B cell (primary cell): ENCODE measurements at regions not wholly inside any gene's neighbourhood (a gene's known extent, or its start where the extent isn't known, plus 50 kb on each side); places are given as distances from the start of the nearest gene placed in this dataset.

Experiments used
- ATAC-seq: fragments of 200-7000 bp; cut with Tn5 transposase; one replicate; pipeline ENCODE4 v1.10.0; 2021; ENCODE audit warnings: low read depth, mild to moderate bottlenecking, moderate number of reproducible peaks, moderate library complexity
- CTCF ChIA-PET: fragments of 350-600 bp; sonication (Branson Sonifier 250); formaldehyde crosslinking; loops from one replicate; lab custom pipeline; 2021; ENCODE audit warnings: antibody characterized with exemption, inconsistent platforms; lab: Charles Lee
- POLR2A ChIA-PET: fragments of 350-600 bp; sonication (Branson Sonifier 250); formaldehyde crosslinking; loops from one replicate; lab custom pipeline; 2021; ENCODE audit warnings: antibody characterized with exemption; lab: Charles Lee
- DNase-seq: peaks from one replicate; pipeline ENCODE4 v3.0.0; 2013
- H2AFZ ChIP-seq: 2 replicates; pipeline ENCODE4 v1.6.1; 2012; ENCODE audit warnings: mild to moderate bottlenecking, low read depth, low read length; ENCODE audit not compliant: insufficient read depth, poor library complexity, severe bottlenecking
- H3K27ac ChIP-seq, 2 donors: 1 replicate in 1 of 2; 2 replicates in 1 of 2; pipeline ENCODE4 v1.5.1; 2012 to 2013; ENCODE audit warnings: low read length in 2 of 2, mild to moderate bottlenecking in 2 of 2, moderate library complexity in 1 of 2
- H3K27me3 ChIP-seq, 4 experiments: fragments of 200-600 bp in 1 of 4; sonication (generic) in 1 of 4; replicated peaks in 1 of 4; 1 replicate in 2 of 4; 2 replicates in 2 of 4; pipeline versions ENCODE4 v1.6.1 to v1.7.0; 2013 to 2016; ENCODE audit warnings: low read length in 3 of 4, mild to moderate bottlenecking in 2 of 4, mixed read lengths in 1 of 4, moderate library complexity in 1 of 4; ENCODE audit not compliant: insufficient read depth in 4 of 4, control insufficient read depth in 3 of 4; ENCODE audit errors: control extremely low read depth in 1 of 4
- H3K36me3 ChIP-seq, 2 experiments: replicated peaks in 1 of 2; 1 replicate in 1 of 2; 2 replicates in 1 of 2; pipeline versions ENCODE4 v1.6.1 to v1.7.1; 2013; ENCODE audit warnings: low read length in 1 of 2; ENCODE audit not compliant: insufficient read depth in 2 of 2, control insufficient read depth in 1 of 2; ENCODE audit errors: control extremely low read depth in 1 of 2, extremely low read depth in 1 of 2
- H3K4me1 ChIP-seq, 2 donors: fragments of 200-600 bp in 1 of 2; sonication (generic) in 1 of 2; 1 replicate in 1 of 2; 2 replicates in 1 of 2; pipeline versions ENCODE4 v1.5.1 to v1.6.1; 2013 to 2017; ENCODE audit warnings: low read length in 2 of 2; ENCODE audit not compliant: control insufficient read depth in 2 of 2, insufficient read depth in 2 of 2
- H3K4me2 ChIP-seq: replicated peaks from 2 replicates; pipeline ENCODE3; 2012; ENCODE audit warnings: mild to moderate bottlenecking, low read depth, low read length; ENCODE audit not compliant: poor library complexity, severe bottlenecking
- H3K4me3 ChIP-seq, 5 experiments: fragments of 200-600 bp in 1 of 5; sonication (generic) in 1 of 5; 1 replicate in 3 of 5; 2 replicates in 2 of 5; pipeline versions ENCODE4 v1.5.1 to v1.7.0; 2011 to 2016; ENCODE audit warnings: low read length in 4 of 5, mild to moderate bottlenecking in 4 of 5, low read depth in 2 of 5, control low read depth in 1 of 5, moderate library complexity in 1 of 5; ENCODE audit not compliant: insufficient read depth in 1 of 5; ENCODE audit errors: control extremely low read depth in 1 of 5, extremely low read depth in 1 of 5
- H3K79me2 ChIP-seq: fragments of 200-600 bp; sonication (generic); one replicate; pipeline ENCODE4 v1.6.0; 2016; ENCODE audit warnings: low read length; ENCODE audit not compliant: control insufficient read depth, insufficient read depth
- H3K9ac ChIP-seq: fragments of 200-600 bp; sonication (generic); 2 replicates; pipeline ENCODE4 v1.6.1; 2017; ENCODE audit warnings: mild to moderate bottlenecking, low read length, moderate library complexity
- H3K9me3 ChIP-seq, 3 donors: one replicate each; pipeline versions ENCODE4 v1.6.1 to v1.7.1; 2013; ENCODE audit warnings: low read length in 2 of 3; ENCODE audit not compliant: control insufficient read depth in 2 of 3, insufficient read depth in 1 of 3; ENCODE audit errors: control extremely low read depth in 1 of 3
- H4K20me1 ChIP-seq: 2 replicates; pipeline ENCODE4 v1.6.0; 2012; ENCODE audit warnings: mild to moderate bottlenecking, low read length; ENCODE audit not compliant: insufficient read depth, control insufficient read depth, poor library complexity, severe bottlenecking
- H3K27ac Mint-ChIP-seq: one replicate; pipeline ENCODE4 v1.8.0; 2021; ENCODE audit warnings: mixed read lengths
- H3K27me3 Mint-ChIP-seq: one replicate; pipeline ENCODE4 v1.8.0; 2021; ENCODE audit warnings: mixed read lengths
- H3K4me1 Mint-ChIP-seq: one replicate; pipeline ENCODE4 v1.8.0; 2021; ENCODE audit warnings: mixed read lengths
- H3K4me3 Mint-ChIP-seq: one replicate; pipeline ENCODE4 v1.8.0; 2021; ENCODE audit warnings: mixed read lengths
- H3K9me3 Mint-ChIP-seq: one replicate; pipeline ENCODE4 v1.8.0; 2022; ENCODE audit warnings: mixed read lengths; ENCODE audit not compliant: insufficient read depth
- EZH2 ChIP-seq: IDR thresholded peaks from 2 replicates; pipeline ENCODE4 v1.6.1; 2012; ENCODE audit warnings: borderline replicate concordance, low read depth, mild to moderate bottlenecking, moderate library complexity, low read length; ENCODE audit not compliant: insufficient read depth, poor library complexity, severe bottlenecking
- WGBS: methylation state at CpG from one replicate; pipeline ENCODE4 v1.1.5; 2013; ENCODE audit warnings: missing lambda C conversion rate; ENCODE audit not compliant: insufficient coverage; 5-methylcytosine and 5-hydroxymethylcytosine counted together
- intact Hi-C: fragments of 100-400 bp; cut with micrococcal nuclease; formaldehyde crosslinking; loops from one replicate; pipeline ENCODE4 v1.10.0; 2022
- TF ChIP-seq, protein P1 (sequence below): fragments of 200-600 bp; IDR thresholded peaks from one replicate; pipeline ENCODE4 v1.8.0; 2022; ENCODE audit warnings: antibody characterized with exemption, mild to moderate bottlenecking

GRCh38 chr2:7456762-7457161 lies 539.5 kb downstream of the RNF144A start:
- no peak overlapping the region for H3K4me3 ChIP-seq
- Mint-ChIP-seq H3K9me3 (no peaks in the 10 kb centered on the region), H3K27ac (no peak overlapping the region), H3K27me3 (peaks cover 3% of the 10 kb centered on the region), H3K4me1 (no peaks in the 10 kb centered on the region), H3K4me3 (no peak overlapping the region)
- H3K36me3 ChIP-seq, result no peaks in the 10 kb centered on the region
- no peak overlapping the region for H2AFZ ChIP-seq
- no peak overlapping the region for H3K4me2 ChIP-seq
- no peaks in the 10 kb centered on the region for H3K4me1 ChIP-seq
- H3K9me3 ChIP-seq, result no peaks in the 10 kb centered on the region
- H3K9ac ChIP-seq, result no peak overlapping the region
- ATAC-seq, result no peak
- H3K27ac ChIP-seq, result no peak overlapping the region
- no peak for DNase-seq
- WGBS, result 94% methylated on average over 13 of the region's 13 CpGs
- H3K27me3 ChIP-seq, result no peaks in the 10 kb centered on the region
- intact Hi-C loops, result no loop called here
- H3K79me2 ChIP-seq, result no peaks in the 10 kb centered on the region
- ChIA-PET POLR2A (no interaction called here), CTCF (no interaction called here)
- TF ChIP-seq EZH2, result no peak
- TF ChIP-seq, protein P1, sequence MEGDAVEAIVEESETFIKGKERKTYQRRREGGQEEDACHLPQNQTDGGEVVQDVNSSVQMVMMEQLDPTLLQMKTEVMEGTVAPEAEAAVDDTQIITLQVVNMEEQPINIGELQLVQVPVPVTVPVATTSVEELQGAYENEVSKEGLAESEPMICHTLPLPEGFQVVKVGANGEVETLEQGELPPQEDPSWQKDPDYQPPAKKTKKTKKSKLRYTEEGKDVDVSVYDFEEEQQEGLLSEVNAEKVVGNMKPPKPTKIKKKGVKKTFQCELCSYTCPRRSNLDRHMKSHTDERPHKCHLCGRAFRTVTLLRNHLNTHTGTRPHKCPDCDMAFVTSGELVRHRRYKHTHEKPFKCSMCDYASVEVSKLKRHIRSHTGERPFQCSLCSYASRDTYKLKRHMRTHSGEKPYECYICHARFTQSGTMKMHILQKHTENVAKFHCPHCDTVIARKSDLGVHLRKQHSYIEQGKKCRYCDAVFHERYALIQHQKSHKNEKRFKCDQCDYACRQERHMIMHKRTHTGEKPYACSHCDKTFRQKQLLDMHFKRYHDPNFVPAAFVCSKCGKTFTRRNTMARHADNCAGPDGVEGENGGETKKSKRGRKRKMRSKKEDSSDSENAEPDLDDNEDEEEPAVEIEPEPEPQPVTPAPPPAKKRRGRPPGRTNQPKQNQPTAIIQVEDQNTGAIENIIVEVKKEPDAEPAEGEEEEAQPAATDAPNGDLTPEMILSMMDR, result no peak
- H4K20me1 ChIP-seq, result no peaks in the 10 kb centered on the region

GRCh38 chr2:7458066-7458465 lies 540.9 kb downstream of the RNF144A start:
- WGBS, result no CpG with 5 or more reads among the region's 2 CpGs
- no peak overlapping the region for H3K4me3 ChIP-seq
- no peak overlapping the region for H3K27ac ChIP-seq
- H3K4me1 ChIP-seq, result no peaks in the 10 kb centered on the region
- Mint-ChIP-seq H3K4me3 (no peak overlapping the region), H3K27ac (no peak overlapping the region), H3K9me3 (peaks cover 4% of the 10 kb centered on the region), H3K4me1 (no peaks in the 10 kb centered on the region), H3K27me3 (peaks cover 3% of the 10 kb centered on the region)
- no peak for TF ChIP-seq EZH2
- TF ChIP-seq, protein P1, result no peak
- no peaks in the 10 kb centered on the region for H3K79me2 ChIP-seq
- H3K36me3 ChIP-seq, result no peaks in the 10 kb centered on the region
- H3K9ac ChIP-seq, result no peak overlapping the region
- H2AFZ ChIP-seq, result no peak overlapping the region
- H4K20me1 ChIP-seq, result no peaks in the 10 kb centered on the region
- no peaks in the 10 kb centered on the region for H3K27me3 ChIP-seq
- no peak for DNase-seq
- POLR2A ChIA-PET, result no interaction called here
- no peak overlapping the region for H3K4me2 ChIP-seq
- H3K9me3 ChIP-seq, result no peaks in the 10 kb centered on the region
- no peak for ATAC-seq
- intact Hi-C loops, result no loop called here
- CTCF ChIA-PET, result no interaction called here
